ENCODE measurements at regions not wholly inside any gene's neighbourhood (a gene's known extent, or its start where the extent isn't known, plus 50 kb on each side); places are given as distances from the start of the nearest gene placed in this dataset.
"Not testable (repeated sequence)": the region's sequence is repeated elsewhere in the genome, so short reads cannot be mapped to it uniquely, and the experiment has no call there.

DNA sequence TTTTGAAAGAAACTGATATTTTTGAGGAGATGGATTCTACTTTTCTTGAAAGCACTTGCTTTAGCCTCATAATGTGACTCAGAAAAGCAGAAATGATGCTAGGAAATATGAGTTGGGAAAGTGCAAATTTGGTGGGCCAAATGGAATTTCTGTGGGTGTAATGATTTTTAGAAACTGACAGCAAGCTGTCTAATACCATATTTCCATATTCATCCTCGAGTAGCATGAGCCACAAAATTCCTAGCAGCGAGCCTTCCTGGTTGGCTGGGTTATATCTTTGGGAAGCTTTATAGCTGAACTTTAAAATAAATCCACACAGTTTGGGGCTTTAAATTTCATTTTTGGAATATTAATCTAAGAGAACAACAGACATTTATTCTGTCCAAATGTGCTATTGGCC lies 190.0 kb downstream of the DSC3 start:
- TF ChIP-seq ESRRG (CRISPR knock-in tag; IDR thresholded peaks at IDR 0.05) (no peak), BACH2 (CRISPR knock-in tag; IDR thresholded peaks at IDR 0.05; ENCODE audit: borderline replicate concordance) (no peak), RARB (CRISPR knock-in tag; IDR thresholded peaks at IDR 0.05) (no peak), ZFP30 (CRISPR knock-in tag; IDR thresholded peaks at IDR 0.05) (no peak), TOX (CRISPR knock-in tag; IDR thresholded peaks at IDR 0.05; ENCODE audit: borderline replicate concordance) (no peak), ISL1 (CRISPR knock-in tag; IDR thresholded peaks at IDR 0.05) (no peak), TCF4 (CRISPR knock-in tag; IDR thresholded peaks at IDR 0.05; ENCODE audit: borderline replicate concordance) (no peak), ARNTL (CRISPR knock-in tag; IDR thresholded peaks at IDR 0.05; ENCODE audit: borderline replicate concordance, low read depth) (no peak), GLIS3 (CRISPR knock-in tag; IDR thresholded peaks at IDR 0.05) (no peak), OSR1 (CRISPR knock-in tag; IDR thresholded peaks at IDR 0.05) (no peak)
- TF ChIP-seq, protein P1, sequence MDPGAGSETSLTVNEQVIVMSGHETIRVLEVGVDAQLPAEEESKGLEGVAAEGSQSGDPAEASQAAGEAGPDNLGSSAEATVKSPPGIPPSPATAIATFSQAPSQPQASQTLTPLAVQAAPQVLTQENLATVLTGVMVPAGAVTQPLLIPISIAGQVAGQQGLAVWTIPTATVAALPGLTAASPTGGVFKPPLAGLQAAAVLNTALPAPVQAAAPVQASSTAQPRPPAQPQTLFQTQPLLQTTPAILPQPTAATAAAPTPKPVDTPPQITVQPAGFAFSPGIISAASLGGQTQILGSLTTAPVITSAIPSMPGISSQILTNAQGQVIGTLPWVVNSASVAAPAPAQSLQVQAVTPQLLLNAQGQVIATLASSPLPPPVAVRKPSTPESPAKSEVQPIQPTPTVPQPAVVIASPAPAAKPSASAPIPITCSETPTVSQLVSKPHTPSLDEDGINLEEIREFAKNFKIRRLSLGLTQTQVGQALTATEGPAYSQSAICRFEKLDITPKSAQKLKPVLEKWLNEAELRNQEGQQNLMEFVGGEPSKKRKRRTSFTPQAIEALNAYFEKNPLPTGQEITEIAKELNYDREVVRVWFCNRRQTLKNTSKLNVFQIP (CRISPR knock-in tag; IDR thresholded peaks at IDR 0.05; ENCODE audit: borderline replicate concordance, low read depth), result no peak
- no peak for ATAC-seq

DNA sequence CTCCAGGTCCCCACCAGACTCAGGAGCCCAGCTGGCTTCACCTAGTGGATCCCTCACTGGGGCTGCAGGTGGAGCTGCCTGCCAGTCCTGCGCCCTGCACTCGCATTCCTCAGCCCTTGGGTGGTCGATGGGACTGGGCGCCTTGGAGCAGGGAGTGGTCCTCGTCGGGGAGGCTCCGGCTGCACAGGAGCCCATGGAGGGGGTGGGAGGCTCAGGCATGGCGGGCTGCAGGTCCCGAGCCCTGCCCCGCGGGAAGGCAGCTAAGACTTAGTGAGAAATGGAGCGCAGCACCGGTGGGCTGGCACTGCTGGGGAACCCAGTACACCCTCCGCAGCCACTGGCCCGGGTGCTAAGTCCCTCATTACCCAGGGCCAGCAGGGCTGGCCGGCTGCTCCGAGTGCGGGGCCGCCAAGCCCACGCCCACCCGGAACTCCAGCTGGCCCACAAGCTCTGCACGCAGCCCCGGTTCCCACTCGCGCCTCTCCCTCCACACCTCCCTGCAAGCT lies 203.4 kb downstream of the DSC3 start:
- not testable (repeated sequence) for ATAC-seq

DNA sequence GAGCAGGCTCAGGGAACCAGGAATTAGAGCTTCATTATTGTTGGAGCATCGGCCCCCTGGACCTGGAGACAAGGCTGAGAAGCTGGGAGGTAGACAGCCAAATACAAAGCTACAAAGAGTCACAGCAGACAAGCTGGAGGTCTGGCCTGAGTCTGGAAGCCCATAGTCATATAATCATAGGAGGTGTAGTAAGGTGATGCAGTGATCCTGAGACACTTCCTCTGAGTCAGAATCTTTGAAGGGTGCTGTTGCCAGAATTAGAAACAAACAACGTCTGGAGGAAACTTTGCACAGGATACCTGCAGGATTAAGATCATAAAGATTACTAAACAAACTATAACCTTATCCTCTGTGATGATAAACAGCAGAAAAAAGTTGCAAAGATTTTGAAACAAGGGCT lies 213.8 kb downstream of the DSC3 start:
- ATAC-seq, result no peak
- TF ChIP-seq ZNF8 (CRISPR knock-in tag; IDR thresholded peaks at IDR 0.05) (no peak), ZC3H10 (CRISPR knock-in tag; IDR thresholded peaks at IDR 0.05) (no peak)
- TF ChIP-seq, protein P2, sequence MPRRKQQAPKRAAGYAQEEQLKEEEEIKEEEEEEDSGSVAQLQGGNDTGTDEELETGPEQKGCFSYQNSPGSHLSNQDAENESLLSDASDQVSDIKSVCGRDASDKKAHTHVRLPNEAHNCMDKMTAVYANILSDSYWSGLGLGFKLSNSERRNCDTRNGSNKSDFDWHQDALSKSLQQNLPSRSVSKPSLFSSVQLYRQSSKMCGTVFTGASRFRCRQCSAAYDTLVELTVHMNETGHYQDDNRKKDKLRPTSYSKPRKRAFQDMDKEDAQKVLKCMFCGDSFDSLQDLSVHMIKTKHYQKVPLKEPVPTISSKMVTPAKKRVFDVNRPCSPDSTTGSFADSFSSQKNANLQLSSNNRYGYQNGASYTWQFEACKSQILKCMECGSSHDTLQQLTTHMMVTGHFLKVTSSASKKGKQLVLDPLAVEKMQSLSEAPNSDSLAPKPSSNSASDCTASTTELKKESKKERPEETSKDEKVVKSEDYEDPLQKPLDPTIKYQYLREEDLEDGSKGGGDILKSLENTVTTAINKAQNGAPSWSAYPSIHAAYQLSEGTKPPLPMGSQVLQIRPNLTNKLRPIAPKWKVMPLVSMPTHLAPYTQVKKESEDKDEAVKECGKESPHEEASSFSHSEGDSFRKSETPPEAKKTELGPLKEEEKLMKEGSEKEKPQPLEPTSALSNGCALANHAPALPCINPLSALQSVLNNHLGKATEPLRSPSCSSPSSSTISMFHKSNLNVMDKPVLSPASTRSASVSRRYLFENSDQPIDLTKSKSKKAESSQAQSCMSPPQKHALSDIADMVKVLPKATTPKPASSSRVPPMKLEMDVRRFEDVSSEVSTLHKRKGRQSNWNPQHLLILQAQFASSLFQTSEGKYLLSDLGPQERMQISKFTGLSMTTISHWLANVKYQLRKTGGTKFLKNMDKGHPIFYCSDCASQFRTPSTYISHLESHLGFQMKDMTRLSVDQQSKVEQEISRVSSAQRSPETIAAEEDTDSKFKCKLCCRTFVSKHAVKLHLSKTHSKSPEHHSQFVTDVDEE (CRISPR knock-in tag; IDR thresholded peaks at IDR 0.05), result no peak
- TF ChIP-seq, protein P3, sequence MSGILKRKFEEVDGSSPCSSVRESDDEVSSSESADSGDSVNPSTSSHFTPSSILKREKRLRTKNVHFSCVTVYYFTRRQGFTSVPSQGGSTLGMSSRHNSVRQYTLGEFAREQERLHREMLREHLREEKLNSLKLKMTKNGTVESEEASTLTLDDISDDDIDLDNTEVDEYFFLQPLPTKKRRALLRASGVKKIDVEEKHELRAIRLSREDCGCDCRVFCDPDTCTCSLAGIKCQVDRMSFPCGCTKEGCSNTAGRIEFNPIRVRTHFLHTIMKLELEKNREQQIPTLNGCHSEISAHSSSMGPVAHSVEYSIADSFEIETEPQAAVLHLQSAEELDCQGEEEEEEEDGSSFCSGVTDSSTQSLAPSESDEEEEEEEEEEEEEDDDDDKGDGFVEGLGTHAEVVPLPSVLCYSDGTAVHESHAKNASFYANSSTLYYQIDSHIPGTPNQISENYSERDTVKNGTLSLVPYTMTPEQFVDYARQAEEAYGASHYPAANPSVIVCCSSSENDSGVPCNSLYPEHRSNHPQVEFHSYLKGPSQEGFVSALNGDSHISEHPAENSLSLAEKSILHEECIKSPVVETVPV (CRISPR knock-in tag; IDR thresholded peaks at IDR 0.05), result no peak

DNA sequence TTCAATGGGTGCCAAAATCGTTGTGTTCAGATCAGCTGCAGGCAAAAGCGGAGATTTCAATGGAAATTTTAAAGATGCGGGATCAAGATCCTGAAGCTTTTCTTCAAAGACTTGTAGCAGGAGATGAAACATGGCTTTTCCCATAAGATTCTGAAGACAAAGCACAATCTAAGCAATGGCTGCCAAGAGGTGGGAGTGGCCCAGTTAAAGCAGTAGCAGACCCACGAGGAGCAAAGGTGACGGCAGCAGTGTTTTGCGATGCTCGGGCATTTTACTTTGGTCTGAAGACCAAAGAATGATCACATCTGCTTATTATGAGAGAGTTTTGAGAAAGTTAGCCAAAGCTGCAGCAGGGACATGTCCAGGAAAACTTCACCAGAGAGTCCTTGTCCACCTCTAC lies 222.9 kb downstream of the DSC3 start:
- TF ChIP-seq, protein P1 (CRISPR knock-in tag; IDR thresholded peaks at IDR 0.05; ENCODE audit: borderline replicate concordance, low read depth), result no peak
- TF ChIP-seq PPARA (CRISPR knock-in tag; IDR thresholded peaks at IDR 0.05; ENCODE audit: borderline replicate concordance), result no peak
- no peak for TF ChIP-seq ZFP3 (CRISPR knock-in tag; IDR thresholded peaks at IDR 0.05)
- no peak for TF ChIP-seq ZNF70 (CRISPR knock-in tag; IDR thresholded peaks at IDR 0.05)
- no peak for TF ChIP-seq CSDC2 (CRISPR knock-in tag; IDR thresholded peaks at IDR 0.05)
- TF ChIP-seq TOX (CRISPR knock-in tag; IDR thresholded peaks at IDR 0.05; ENCODE audit: borderline replicate concordance), result no peak
- TF ChIP-seq ESRRG (CRISPR knock-in tag; IDR thresholded peaks at IDR 0.05), result no peak
- TF ChIP-seq, protein P4, sequence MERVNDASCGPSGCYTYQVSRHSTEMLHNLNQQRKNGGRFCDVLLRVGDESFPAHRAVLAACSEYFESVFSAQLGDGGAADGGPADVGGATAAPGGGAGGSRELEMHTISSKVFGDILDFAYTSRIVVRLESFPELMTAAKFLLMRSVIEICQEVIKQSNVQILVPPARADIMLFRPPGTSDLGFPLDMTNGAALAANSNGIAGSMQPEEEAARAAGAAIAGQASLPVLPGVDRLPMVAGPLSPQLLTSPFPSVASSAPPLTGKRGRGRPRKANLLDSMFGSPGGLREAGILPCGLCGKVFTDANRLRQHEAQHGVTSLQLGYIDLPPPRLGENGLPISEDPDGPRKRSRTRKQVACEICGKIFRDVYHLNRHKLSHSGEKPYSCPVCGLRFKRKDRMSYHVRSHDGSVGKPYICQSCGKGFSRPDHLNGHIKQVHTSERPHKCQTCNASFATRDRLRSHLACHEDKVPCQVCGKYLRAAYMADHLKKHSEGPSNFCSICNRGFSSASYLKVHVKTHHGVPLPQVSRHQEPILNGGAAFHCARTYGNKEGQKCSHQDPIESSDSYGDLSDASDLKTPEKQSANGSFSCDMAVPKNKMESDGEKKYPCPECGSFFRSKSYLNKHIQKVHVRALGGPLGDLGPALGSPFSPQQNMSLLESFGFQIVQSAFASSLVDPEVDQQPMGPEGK (CRISPR knock-in tag; IDR thresholded peaks at IDR 0.05; ENCODE audit: borderline replicate concordance), result no peak
- TF ChIP-seq, protein P3 (CRISPR knock-in tag; IDR thresholded peaks at IDR 0.05), result no peak
- TF ChIP-seq ZFP30 (CRISPR knock-in tag; IDR thresholded peaks at IDR 0.05), result no peak
- TF ChIP-seq, protein P5, sequence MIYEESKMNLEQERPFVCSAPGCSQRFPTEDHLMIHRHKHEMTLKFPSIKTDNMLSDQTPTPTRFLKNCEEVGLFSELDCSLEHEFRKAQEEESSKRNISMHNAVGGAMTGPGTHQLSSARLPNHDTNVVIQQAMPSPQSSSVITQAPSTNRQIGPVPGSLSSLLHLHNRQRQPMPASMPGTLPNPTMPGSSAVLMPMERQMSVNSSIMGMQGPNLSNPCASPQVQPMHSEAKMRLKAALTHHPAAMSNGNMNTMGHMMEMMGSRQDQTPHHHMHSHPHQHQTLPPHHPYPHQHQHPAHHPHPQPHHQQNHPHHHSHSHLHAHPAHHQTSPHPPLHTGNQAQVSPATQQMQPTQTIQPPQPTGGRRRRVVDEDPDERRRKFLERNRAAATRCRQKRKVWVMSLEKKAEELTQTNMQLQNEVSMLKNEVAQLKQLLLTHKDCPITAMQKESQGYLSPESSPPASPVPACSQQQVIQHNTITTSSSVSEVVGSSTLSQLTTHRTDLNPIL (CRISPR knock-in tag; IDR thresholded peaks at IDR 0.05; ENCODE audit: low read depth), result no peak
- no peak for TF ChIP-seq OSR1 (CRISPR knock-in tag; IDR thresholded peaks at IDR 0.05)
- TF ChIP-seq SNAI2 (CRISPR knock-in tag; IDR thresholded peaks at IDR 0.05), result no peak
- no peak for TF ChIP-seq ZNF565 (CRISPR knock-in tag; conservative IDR thresholded peaks at IDR 0.05; ENCODE audit: low read depth)
- TF ChIP-seq ZNF8 (CRISPR knock-in tag; IDR thresholded peaks at IDR 0.05), result no peak
- no peak for TF ChIP-seq TCF4 (CRISPR knock-in tag; IDR thresholded peaks at IDR 0.05; ENCODE audit: borderline replicate concordance)
- no peak for TF ChIP-seq RARB (CRISPR knock-in tag; IDR thresholded peaks at IDR 0.05)
- no peak for ATAC-seq

Data from SK-N-SH treated with all-trans-retinoic acid at 6 μM for 48 hours (cell line).